ENCODE measurements at regions not wholly inside any gene's neighbourhood (a gene's known extent, or its start where the extent isn't known, plus 50 kb on each side); places are given as distances from the start of the nearest gene placed in this dataset.

- DNase-seq, result no peak
Observed at GRCh38 chr10:121282264-121282663, 316.0 kb downstream of the FGFR2 start.

- DNase-seq, result no peak
Observed at GRCh38 chr10:121282797-121283515, 315.3 kb downstream of the FGFR2 start.

GRCh38 chr10:121284936-121285335, 313.3 kb downstream of the FGFR2 start:
- DNase-seq, result no peak

- DNase-seq, result no peak
Observed at GRCh38 chr10:121285406-121286196, 312.6 kb downstream of the FGFR2 start.

GRCh38 chr10:121288011-121288410, 310.2 kb downstream of the FGFR2 start:
- no peak for DNase-seq

- no peak for DNase-seq
Observed at GRCh38 chr10:121288864-121289661, 309.2 kb downstream of the FGFR2 start.

GRCh38 chr10:121289800-121290199, 308.4 kb downstream of the FGFR2 start:
- no peak for DNase-seq

GRCh38 chr10:121290674-121291073, 307.6 kb downstream of the FGFR2 start:
- no peak for DNase-seq

GRCh38 chr10:121291376-121291775, 306.9 kb downstream of the FGFR2 start:
- no peak for DNase-seq

GRCh38 chr10:121291823-121292222, 306.4 kb downstream of the FGFR2 start:
- DNase-seq, result no peak

- no peak for DNase-seq
Observed at GRCh38 chr10:121292321-121292720, 305.9 kb downstream of the FGFR2 start.

GRCh38 chr10:121293110-121293509, 305.1 kb downstream of the FGFR2 start:
- no peak for DNase-seq

GRCh38 chr10:121294630-121295029, 303.6 kb downstream of the FGFR2 start:
- no peak for DNase-seq

GRCh38 chr10:121296378-121296777, 301.9 kb downstream of the FGFR2 start:
- DNase-seq, result no peak

GRCh38 chr10:121296881-121297585, 301.2 kb downstream of the FGFR2 start:
- no peak for DNase-seq

GRCh38 chr10:121300723-121301122, 297.5 kb downstream of the FGFR2 start:
- DNase-seq, result no peak

GRCh38 chr10:121302541-121303180, 295.6 kb downstream of the FGFR2 start:
- no peak for DNase-seq

- no peak for DNase-seq
Observed at GRCh38 chr10:121303287-121303890, 294.9 kb downstream of the FGFR2 start.

- no peak for DNase-seq
Observed at GRCh38 chr10:121305066-121305465, 293.2 kb downstream of the FGFR2 start.

GRCh38 chr10:121306159-121306673, 292.0 kb downstream of the FGFR2 start:
- DNase-seq, result no peak

- DNase-seq, result no peak
Observed at GRCh38 chr10:121307411-121307980, 290.7 kb downstream of the FGFR2 start.

All from activated CD4-positive, alpha-beta T cell treated with anti-CD3 and anti-CD28 coated beads, Interleukin-10, Interleukin-2, amounts not matched to agents 100 ng/mL and 50 ng/mL, durations not matched to agents 16 hours and 8 hours (primary cell).